H9 (cell line): ENCODE measurements at regions not wholly inside any gene's neighbourhood (a gene's known extent, or its start where the extent isn't known, plus 50 kb on each side); places are given as distances from the start of the nearest gene placed in this dataset.
A peak's percentile ranks its signal among the peaks of the same experiment; 100 is the strongest.

Source experiments
- DNase-seq: peaks from one replicate; pipeline ENCODE4 v3.0.0-alpha.2; 2017
- H2AFZ ChIP-seq: one replicate; pipeline ENCODE4 v1.6.1; 2013; ENCODE audit warnings: mild to moderate bottlenecking, low read length, control low read depth, moderate library complexity
- H2AK5ac ChIP-seq: 2 replicates; pipeline ENCODE4 v1.6.1; 2013; ENCODE audit warnings: low read length, control low read depth, mixed read lengths; ENCODE audit not compliant: insufficient read length
- H2BK120ac ChIP-seq: one replicate; pipeline ENCODE4 v1.6.1; 2013; ENCODE audit warnings: low read depth, mild to moderate bottlenecking, low read length, control low read depth, inconsistent platforms; ENCODE audit not compliant: poor library complexity, severe bottlenecking
- H2BK12ac ChIP-seq: 2 replicates; pipeline ENCODE4 v1.6.1; 2013; ENCODE audit warnings: low read length, control low read depth, mixed read lengths, low read depth; ENCODE audit not compliant: insufficient read length
- H2BK15ac ChIP-seq: 2 replicates; pipeline ENCODE4 v1.6.1; 2013; ENCODE audit warnings: low read depth, low read length, control low read depth
- H2BK20ac ChIP-seq: one replicate; pipeline ENCODE4 v1.6.1; 2013; ENCODE audit warnings: low read depth, mild to moderate bottlenecking, low read length, control low read depth, inconsistent platforms; ENCODE audit not compliant: poor library complexity, severe bottlenecking
- H2BK5ac ChIP-seq: 2 replicates; pipeline ENCODE4 v1.6.1; 2013; ENCODE audit warnings: low read length, control low read depth, mixed read lengths; ENCODE audit not compliant: insufficient read length
- H3K14ac ChIP-seq: 2 replicates; pipeline ENCODE4 v1.6.1; 2013; ENCODE audit warnings: low read length, control low read depth; ENCODE audit not compliant: insufficient read depth
- H3K18ac ChIP-seq: 2 replicates; pipeline ENCODE4 v1.6.1; 2013; ENCODE audit warnings: low read depth, mild to moderate bottlenecking, mixed read lengths, low read length, control low read depth; ENCODE audit not compliant: insufficient read length
- H3K23ac ChIP-seq: 2 replicates; pipeline ENCODE4 v1.6.1; 2013; ENCODE audit warnings: low read length, control low read depth, mixed read lengths, low read depth; ENCODE audit not compliant: insufficient read length
- H3K23me2 ChIP-seq: 2 replicates; pipeline ENCODE4 v1.6.1; 2013; ENCODE audit warnings: low read depth, mild to moderate bottlenecking, mixed read lengths, low read length, control low read depth; ENCODE audit not compliant: insufficient read length, poor library complexity, severe bottlenecking
- H3K27ac ChIP-seq: 2 replicates; pipeline ENCODE4 v1.5.1; 2013; ENCODE audit warnings: low read length, control low read depth, mixed read lengths, low read depth; ENCODE audit not compliant: insufficient read length
- H3K27me3 ChIP-seq: 2 replicates; pipeline ENCODE4 v1.6.1; 2013; ENCODE audit warnings: low read length, control low read depth, inconsistent platforms; ENCODE audit not compliant: insufficient read depth
- H3K4ac ChIP-seq: 2 replicates; pipeline ENCODE4 v1.6.1; 2013; ENCODE audit warnings: low read depth, mild to moderate bottlenecking, control low read depth, inconsistent platforms, low read length, moderate library complexity
- H3K4me1 ChIP-seq: 2 replicates; pipeline ENCODE4 v1.6.1; 2013; ENCODE audit warnings: low read length, control low read depth, inconsistent platforms; ENCODE audit not compliant: insufficient read depth
- H3K4me2 ChIP-seq: 2 replicates; pipeline ENCODE4 v1.6.1; 2013; ENCODE audit warnings: low read length, control low read depth, mixed read lengths; ENCODE audit not compliant: insufficient read length, insufficient read depth
- H3K56ac ChIP-seq: 2 replicates; pipeline ENCODE4 v1.6.1; 2013; ENCODE audit warnings: low read depth, mild to moderate bottlenecking, mixed read lengths, low read length, control low read depth; ENCODE audit not compliant: insufficient read length
- H3K79me1 ChIP-seq: 2 replicates; pipeline ENCODE4 v1.6.1; 2013; ENCODE audit warnings: low read depth, mild to moderate bottlenecking, moderate library complexity, low read length, control low read depth, inconsistent platforms; ENCODE audit not compliant: insufficient read depth, poor library complexity, severe bottlenecking
- H3K79me2 ChIP-seq: 2 replicates; pipeline ENCODE4 v1.6.1; 2013; ENCODE audit warnings: low read length, control low read depth, inconsistent platforms; ENCODE audit not compliant: insufficient read depth
- H3K9ac ChIP-seq: 2 replicates; pipeline ENCODE4 v1.6.1; 2013; ENCODE audit warnings: low read length, control low read depth, mixed read lengths; ENCODE audit not compliant: insufficient read length; ENCODE audit errors: extremely low read depth
- H3K9me3 ChIP-seq: one replicate; pipeline ENCODE4 v1.6.1; 2013; ENCODE audit warnings: low read depth, low read length, inconsistent platforms; ENCODE audit not compliant: control insufficient read depth
- H3T11ph ChIP-seq: one replicate; pipeline ENCODE4 v1.6.1; 2013; ENCODE audit warnings: mild to moderate bottlenecking, low read length, control low read depth, inconsistent platforms
- H4K20me1 ChIP-seq: one replicate; pipeline ENCODE4 v1.6.1; 2013; ENCODE audit not compliant: control insufficient read depth, insufficient read length, insufficient read depth
- H4K5ac ChIP-seq: 2 replicates; pipeline ENCODE4 v1.6.1; 2013; ENCODE audit warnings: low read depth, mild to moderate bottlenecking, mixed read lengths, low read length, control low read depth; ENCODE audit not compliant: insufficient read length
- H4K8ac ChIP-seq: replicated peaks from 2 replicates; pipeline ENCODE4 v1.6.1; 2013; ENCODE audit warnings: low read length, control low read depth, mixed read lengths, low read depth; ENCODE audit not compliant: insufficient read length
- H4K91ac ChIP-seq: 2 replicates; pipeline ENCODE4 v1.6.1; 2013; ENCODE audit warnings: low read depth, mild to moderate bottlenecking, moderate library complexity, mixed read lengths, low read length, control low read depth; ENCODE audit not compliant: insufficient read length
- H3K27ac Mint-ChIP-seq, 3 experiments: 2 replicates in 2 of 3; 3 replicates in 1 of 3; pipeline ENCODE4 v1.8.0; 2020 to 2021; ENCODE audit warnings: mixed read lengths in 3 of 3, mild to moderate bottlenecking in 1 of 3, moderate library complexity in 1 of 3
- H3K27me3 Mint-ChIP-seq: 2 replicates; pipeline ENCODE4 v1.8.0; 2021; ENCODE audit warnings: low read depth, mild to moderate bottlenecking, moderate library complexity, mixed read lengths
- H3K36me3 Mint-ChIP-seq, 3 experiments: 2 replicates in 2 of 3; 3 replicates in 1 of 3; pipeline ENCODE4 v1.8.0; 2020 to 2021; ENCODE audit warnings: low read depth in 3 of 3, mixed read lengths in 3 of 3; ENCODE audit not compliant: insufficient read depth in 1 of 3
- H3K4me1 Mint-ChIP-seq, 2 experiments: 2 replicates each; pipeline ENCODE4 v1.8.0; 2020; ENCODE audit warnings: mixed read lengths in 2 of 2
- H3K4me3 Mint-ChIP-seq, 2 experiments: 2 replicates in 1 of 2; 3 replicates in 1 of 2; pipeline ENCODE4 v1.8.0; 2020 to 2021; ENCODE audit warnings: mild to moderate bottlenecking in 2 of 2, mixed read lengths in 2 of 2, moderate library complexity in 1 of 2
- H3K9me3 Mint-ChIP-seq, 2 experiments: 2 replicates in 1 of 2; 3 replicates in 1 of 2; pipeline ENCODE4 v1.8.0; 2020; ENCODE audit warnings: mild to moderate bottlenecking in 2 of 2, mixed read lengths in 2 of 2, moderate library complexity in 1 of 2
- CTCF ChIP-seq: fragments of 200-600 bp; sonication (generic); conservative IDR thresholded peaks from 3 replicates; pipeline ENCODE4 v1.8.0; 2021; ENCODE audit warnings: antibody characterized with exemption, mild to moderate bottlenecking
- WGBS: extraction: QIAGEN DNeasy Blood & Tissue Kit; methylation state at CpG from one replicate; pipeline ENCODE4 v1.1.7; 2013; ENCODE audit warnings: missing lambda C conversion rate, low lambda C conversion rate, mixed read lengths; ENCODE audit not compliant: insufficient read length; ENCODE audit errors: extremely low coverage; 5-methylcytosine and 5-hydroxymethylcytosine counted together

GRCh38 chr10:10803278-10803677 is 214.4 kb upstream of the CELF2 start:
- H4K91ac ChIP-seq: no peak overlapping the region
- peaks cover 2% of the 10 kb centered on the region for H3K23me2 ChIP-seq
- no peak overlapping the region for H3K4me2 ChIP-seq
- H3K23ac ChIP-seq: no peak overlapping the region
- Mint-ChIP-seq H3K27ac (no peak overlapping the region), H3K9me3 (peaks cover 0 to 2% of the 10 kb centered on the region in 2 experiments; a peak in 2 of 5 replicates), H3K36me3 (0 out of 7 replicates have a peak, but pooled peaks cover 0 to 8% (median 0%) of the 10 kb centered on the region in 3 experiments), H3K4me3 (no peak overlapping the region), H3K4me1 (peaks cover 14 to 18% of the 10 kb centered on the region in 2 experiments), H3K27me3 (peaks cover 1% of the 10 kb centered on the region; the same call in 1 of the 2 replicates)
- no peak overlapping the region for H3K56ac ChIP-seq
- no peak overlapping the region for H2BK15ac ChIP-seq
- no peak overlapping the region for H3K4ac ChIP-seq
- H2BK120ac ChIP-seq: no peak overlapping the region
- H2AK5ac ChIP-seq: no peak overlapping the region
- H2AFZ ChIP-seq: no peak overlapping the region
- H3T11ph ChIP-seq: no peak overlapping the region
- H4K8ac ChIP-seq: no peak overlapping the region
- H3K27me3 ChIP-seq: no peaks in the 10 kb centered on the region
- H2BK5ac ChIP-seq: no peak overlapping the region
- H4K20me1 ChIP-seq: no peaks in the 10 kb centered on the region
- TF ChIP-seq CTCF: no peak
- H3K9me3 ChIP-seq: no peaks in the 10 kb centered on the region
- H3K79me2 ChIP-seq: no peaks in the 10 kb centered on the region
- no peak overlapping the region for H3K27ac ChIP-seq
- no peak overlapping the region for H2BK12ac ChIP-seq
- no peak overlapping the region for H3K14ac ChIP-seq
- no peak for DNase-seq
- H4K5ac ChIP-seq: no peak overlapping the region
- peaks cover 3% of the 10 kb centered on the region; the same call in 1 of the 2 replicates for H3K4me1 ChIP-seq
- no CpG with 5 or more reads among the region's 1 CpG for WGBS
- no peak overlapping the region for H3K9ac ChIP-seq
- H2BK20ac ChIP-seq: peak overlapping the region; percentile 3
- H3K79me1 ChIP-seq: no peaks in the 10 kb centered on the region
- H3K18ac ChIP-seq: no peak overlapping the region
